Prostate gland (tissue), 2 donors: ENCODE measurements at regions not wholly inside any gene's neighbourhood (a gene's known extent, or its start where the extent isn't known, plus 50 kb on each side); places are given as distances from the start of the nearest gene placed in this dataset.

ENCODE experiments used
- CTCF ChIP-seq, 4 experiments: fragments of 200-600 bp in 2 of 4; fragments of 450-650 bp in 2 of 4; sonication (generic) in 2 of 4; IDR thresholded peaks; 1 replicate in 3 of 4; 2 replicates in 1 of 4; pipeline ENCODE4 v1.5.1; 2016 to 2019; ENCODE audit warnings: antibody characterized with exemption in 4 of 4, mild to moderate bottlenecking in 2 of 4, moderate library complexity in 2 of 4
- POLR2A ChIP-seq: fragments of 450-650 bp; IDR thresholded peaks from one replicate; pipeline ENCODE4 v1.6.1; 2016; ENCODE audit warnings: antibody characterized with exemption, mild to moderate bottlenecking
- POLR2AphosphoS5 ChIP-seq: sonication (generic); formaldehyde crosslinking; IDR thresholded peaks from one replicate; pipeline ENCODE4 v1.6.1; 2017; ENCODE audit warnings: antibody characterized with exemption

GRCh38 chr2:67312871-67313270, 84.3 kb upstream of the ETAA1 start:
- TF ChIP-seq CTCF (IDR thresholded peaks at IDR 0.05) (no peak), POLR2AphosphoS5 (no peak), POLR2A (no peak)
